NCI-H226 (cell line): ENCODE measurements at regions not wholly inside any gene's neighbourhood (a gene's known extent, or its start where the extent isn't known, plus 50 kb on each side); places are given as distances from the start of the nearest gene placed in this dataset.
"Not testable (repeated sequence)": the region's sequence is repeated elsewhere in the genome, so short reads cannot be mapped to it uniquely, and the experiment has no call there.

Experiments used
- DNase-seq: peaks from one replicate; pipeline ENCODE4 v3.0.0-alpha.2; 2015

- no peak for DNase-seq
Observed at GRCh38 chr6:33892581-33893346, 89.0 kb upstream of the MLN start.

DNA sequence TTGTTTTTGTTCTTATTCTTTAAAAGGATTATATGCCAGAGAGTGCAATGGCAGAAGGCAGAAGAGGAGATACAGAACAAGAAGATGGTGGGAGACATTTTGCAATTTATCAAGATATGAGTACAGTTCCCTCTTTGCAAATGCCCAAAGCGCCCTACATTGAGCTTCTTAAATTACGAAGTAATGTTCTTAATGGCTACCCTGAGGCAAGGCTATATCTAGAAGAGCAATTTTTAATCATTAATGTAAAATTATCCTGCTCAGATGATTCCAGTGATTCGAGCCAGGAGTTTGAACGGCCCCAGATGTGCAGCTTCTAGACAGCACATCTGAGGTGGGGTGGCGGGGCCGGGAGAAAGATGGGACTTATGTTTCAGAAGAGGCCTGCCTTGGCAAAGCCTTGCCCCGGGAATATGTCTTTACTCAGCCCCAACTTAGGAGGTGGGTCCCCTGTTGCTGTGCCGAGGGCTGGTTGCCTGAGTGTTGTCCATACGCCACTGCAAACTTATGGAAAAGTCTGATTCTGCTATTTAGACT is 84.9 kb upstream of the MLN start:
- no peak for DNase-seq

DNA sequence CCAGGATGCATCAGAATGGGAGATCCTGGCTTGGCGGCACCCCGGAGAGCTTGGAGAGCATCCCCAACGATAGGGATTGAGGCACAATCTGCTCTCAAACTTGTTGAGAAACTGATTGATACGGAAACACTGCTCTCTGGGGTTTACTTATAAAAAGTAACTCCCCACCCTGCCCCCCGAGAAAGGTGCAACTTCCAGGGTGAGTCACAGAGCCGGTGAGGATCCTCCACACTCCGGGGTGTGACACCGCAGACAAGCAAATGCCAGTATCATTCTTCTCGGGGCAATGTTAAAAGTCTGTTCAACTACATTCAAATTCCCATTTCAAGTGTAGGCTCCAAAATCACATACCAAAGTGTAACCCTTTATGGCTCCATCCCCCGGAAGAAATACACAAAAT is 84.4 kb upstream of the MLN start:
- no peak for DNase-seq

- DNase-seq, result peak; percentile 16
Observed at GRCh38 chr6:33886673-33887144, 82.9 kb upstream of the MLN start.

GRCh38 chr6:33885132-33886057 is 81.6 kb upstream of the MLN start:
- DNase-seq, result peak; percentile 34

- not testable (repeated sequence) for DNase-seq
Observed at GRCh38 chr6:33883621-33884020, 79.8 kb upstream of the MLN start.

- no peak for DNase-seq
Observed at GRCh38 chr6:33882154-33882553, 78.4 kb upstream of the MLN start.

DNA sequence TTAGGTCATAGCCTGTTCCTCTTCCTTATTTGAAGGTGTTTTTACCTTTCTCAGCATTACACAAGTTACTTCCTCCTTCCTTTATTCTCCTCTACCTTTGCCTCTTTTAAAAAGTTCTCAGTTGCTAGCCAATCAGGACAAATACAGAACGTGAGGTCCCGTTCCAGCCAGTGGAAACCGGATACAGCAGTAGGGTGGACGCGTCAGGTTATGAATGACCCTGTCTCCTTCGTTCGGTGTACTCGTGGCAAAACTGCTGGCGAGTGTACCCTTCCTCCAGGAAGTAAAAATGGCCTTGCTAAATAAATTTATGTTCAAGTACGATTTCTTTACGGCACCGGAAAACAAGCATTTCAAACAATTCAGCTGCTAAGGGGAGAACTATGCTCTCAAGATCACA is 77.0 kb upstream of the MLN start:
- no peak for DNase-seq

GRCh38 chr6:33880104-33880678 is 76.4 kb upstream of the MLN start:
- no peak for DNase-seq

DNA sequence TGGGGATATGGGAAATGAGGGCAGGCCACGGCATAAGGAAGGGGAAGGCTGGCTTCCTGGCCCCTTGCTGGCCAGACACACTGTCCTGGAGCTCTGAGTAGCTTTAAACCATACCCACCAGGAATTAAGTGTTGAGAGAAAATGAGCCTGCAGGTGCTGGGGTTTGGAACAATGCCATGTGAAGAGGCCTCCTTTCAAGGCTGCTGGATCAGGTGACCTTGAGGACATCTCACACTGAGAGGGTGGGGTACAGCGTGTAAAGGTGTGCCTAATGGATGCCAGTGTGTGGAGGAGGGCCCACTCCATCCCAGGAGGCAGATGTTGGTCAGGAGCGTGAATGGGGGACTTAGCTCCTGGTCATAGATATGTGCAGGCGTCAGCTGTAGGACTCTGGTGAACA is 74.8 kb upstream of the MLN start:
- DNase-seq, result no peak

- DNase-seq, result no peak
Observed at GRCh38 chr6:33877982-33878535, 74.3 kb upstream of the MLN start.

GRCh38 chr6:33875696-33876095 is 71.9 kb upstream of the MLN start:
- DNase-seq, result peak; percentile 14

- DNase-seq, result no peak
Observed at GRCh38 chr6:33875141-33875581, 71.4 kb upstream of the MLN start.

- no peak for DNase-seq
Observed at GRCh38 chr6:33874136-33874760, 70.4 kb upstream of the MLN start.

DNA sequence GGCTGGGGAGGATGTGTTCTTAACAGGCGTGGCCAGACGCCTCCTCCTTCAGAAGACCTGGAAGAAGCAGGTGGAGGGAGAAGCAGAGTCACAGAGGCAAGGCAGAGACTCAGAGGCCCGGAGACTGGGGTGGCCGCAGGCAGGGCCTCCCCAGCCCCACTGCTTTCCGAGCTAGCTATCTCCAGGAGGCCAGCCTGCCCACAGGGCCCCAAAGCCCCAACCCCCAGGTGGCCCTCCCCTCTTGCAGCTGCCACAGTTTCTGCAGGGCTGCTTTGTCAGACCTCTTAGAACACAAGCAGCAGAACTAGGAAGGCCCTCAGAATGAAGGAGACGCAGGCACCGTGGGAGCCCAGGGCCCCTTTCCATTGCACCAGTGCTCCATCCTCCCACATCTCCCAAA is 69.0 kb upstream of the MLN start:
- no peak for DNase-seq

DNA sequence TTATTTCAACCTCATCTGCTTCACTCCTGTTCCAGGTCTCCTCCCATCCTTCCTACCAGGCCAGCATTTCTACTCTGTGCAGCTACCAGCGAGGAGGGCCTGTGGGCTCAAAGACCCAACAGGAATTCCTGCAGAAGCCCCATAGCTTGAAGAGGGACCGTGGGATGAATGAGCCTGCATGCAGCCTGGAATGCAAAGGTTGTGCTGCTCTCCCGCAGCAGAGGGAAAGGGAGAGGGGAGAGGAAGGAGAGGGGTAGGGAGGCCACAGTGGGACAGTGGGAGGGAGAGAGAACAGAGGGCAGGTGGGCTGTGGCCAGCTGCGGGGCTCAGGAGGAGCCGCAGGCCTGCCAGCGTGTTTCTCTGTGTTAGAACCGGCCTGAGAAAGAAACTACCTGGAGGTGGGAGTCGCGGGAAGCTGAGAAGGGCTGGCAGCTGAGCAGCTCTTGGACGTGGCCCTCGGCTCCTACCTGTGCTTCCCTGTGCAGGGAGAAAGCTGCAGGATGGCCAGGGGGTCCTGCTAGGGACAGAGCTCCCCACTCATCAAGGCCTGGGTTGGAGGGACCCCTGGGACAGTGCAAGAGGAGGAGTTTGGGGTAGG is 66.1 kb upstream of the MLN start:
- DNase-seq, result no peak

DNA sequence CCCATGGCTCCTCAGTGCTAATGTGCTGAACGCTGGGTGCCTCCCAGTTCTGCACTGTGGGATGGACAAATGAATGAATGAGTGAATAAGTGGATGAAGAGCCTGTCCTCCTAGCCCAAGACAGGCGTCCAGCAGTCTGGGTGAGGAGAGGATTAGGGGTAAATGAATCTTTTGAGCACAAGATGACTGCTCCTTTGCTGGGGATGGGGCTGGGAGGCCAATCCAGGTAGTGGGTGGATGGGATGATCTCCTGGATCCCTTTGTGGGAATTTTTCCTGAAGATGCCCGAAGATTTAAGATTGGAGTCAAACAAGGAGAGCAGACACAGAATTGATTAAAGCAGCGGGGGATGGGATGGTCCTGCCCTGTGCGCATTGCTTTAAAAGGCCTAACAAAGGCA is 65.3 kb upstream of the MLN start:
- no peak for DNase-seq

DNA sequence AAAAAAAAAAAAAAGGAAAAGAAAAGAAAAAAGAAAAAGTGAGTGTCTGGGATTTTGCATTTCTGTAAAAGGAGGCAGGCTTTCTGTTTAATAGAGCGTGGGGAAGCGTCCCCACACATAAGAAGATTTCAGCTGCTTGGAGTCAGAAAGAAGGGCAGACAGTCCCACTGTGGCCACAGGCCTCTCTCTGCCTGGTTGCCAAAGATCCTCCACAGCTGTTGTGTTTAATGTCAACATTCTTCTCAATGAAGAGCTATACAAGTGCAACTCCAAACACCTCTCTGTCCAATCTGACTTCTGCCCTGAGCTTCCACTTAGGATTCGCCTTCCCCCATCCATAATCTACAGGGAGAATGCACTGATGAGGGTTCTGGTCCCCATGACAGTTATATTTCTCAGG is 64.3 kb upstream of the MLN start:
- no peak for DNase-seq

DNA sequence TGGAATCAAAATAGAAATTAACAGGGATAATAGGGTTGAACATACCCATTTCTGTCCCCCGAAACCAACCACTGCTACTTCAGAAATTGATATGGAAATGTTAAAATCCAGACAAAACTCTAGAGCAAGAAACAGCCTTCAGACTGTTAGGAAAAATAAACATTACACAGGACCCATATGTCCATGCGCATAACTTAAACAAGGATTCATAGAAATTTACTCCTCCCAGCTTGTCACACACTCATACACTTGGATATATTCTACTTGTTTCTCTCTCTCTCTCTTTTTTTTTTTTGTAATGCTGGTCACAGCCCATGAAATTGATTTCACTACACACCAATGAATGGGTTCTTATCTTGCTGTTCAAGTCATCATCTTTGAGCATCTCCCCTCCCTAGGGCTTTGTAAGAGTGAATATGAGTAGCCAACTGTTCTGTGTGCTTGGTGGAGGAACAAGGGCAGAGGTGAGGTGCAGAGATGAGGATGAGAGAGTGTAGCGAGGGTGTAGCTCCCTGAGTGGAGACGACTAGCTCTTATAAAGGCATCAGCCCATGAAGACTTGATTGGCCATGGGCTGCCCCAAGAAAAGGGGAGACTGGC is 61.8 kb upstream of the MLN start:
- DNase-seq, result no peak

GRCh38 chr6:33863723-33864440 is 60.1 kb upstream of the MLN start:
- no peak for DNase-seq

GRCh38 chr6:33863084-33863483 is 59.3 kb upstream of the MLN start:
- no peak for DNase-seq
